Prostate gland (tissue), 2 donors: ENCODE measurements at regions not wholly inside any gene's neighbourhood (a gene's known extent, or its start where the extent isn't known, plus 50 kb on each side); places are given as distances from the start of the nearest gene placed in this dataset.

Source experiments
- POLR2A ChIP-seq: fragments of 450-650 bp; IDR thresholded peaks from one replicate; pipeline ENCODE4 v1.6.1; 2016; ENCODE audit warnings: antibody characterized with exemption, mild to moderate bottlenecking
- TF ChIP-seq, protein P1 (sequence below), 4 experiments: fragments of 200-600 bp in 2 of 4; fragments of 450-650 bp in 2 of 4; sonication (generic) in 2 of 4; IDR thresholded peaks; 1 replicate in 3 of 4; 2 replicates in 1 of 4; pipeline ENCODE4 v1.5.1; 2016 to 2019; ENCODE audit warnings: antibody characterized with exemption in 4 of 4, mild to moderate bottlenecking in 2 of 4, moderate library complexity in 2 of 4

DNA sequence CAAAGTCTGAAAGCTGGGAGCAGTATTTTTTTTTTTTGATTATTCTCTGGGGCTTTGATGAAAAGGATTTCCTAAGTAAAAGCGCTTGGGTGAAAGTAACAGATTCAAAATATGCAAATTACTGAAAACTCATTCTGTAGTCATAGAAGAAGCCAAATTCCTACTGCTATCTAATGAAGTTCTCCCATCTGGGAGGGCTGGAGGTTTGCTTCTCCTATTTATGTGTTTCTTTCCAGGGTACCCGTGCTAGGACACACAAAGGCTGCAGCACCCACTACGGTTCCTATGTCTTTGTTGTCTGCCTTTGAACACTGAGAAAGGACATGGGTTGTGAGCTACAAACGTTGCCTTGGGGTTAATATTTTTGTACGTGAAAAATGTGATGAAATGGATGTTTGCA, 324.7 kb upstream of the KAZN start:
- no peak for TF ChIP-seq POLR2A
- TF ChIP-seq, protein P1, sequence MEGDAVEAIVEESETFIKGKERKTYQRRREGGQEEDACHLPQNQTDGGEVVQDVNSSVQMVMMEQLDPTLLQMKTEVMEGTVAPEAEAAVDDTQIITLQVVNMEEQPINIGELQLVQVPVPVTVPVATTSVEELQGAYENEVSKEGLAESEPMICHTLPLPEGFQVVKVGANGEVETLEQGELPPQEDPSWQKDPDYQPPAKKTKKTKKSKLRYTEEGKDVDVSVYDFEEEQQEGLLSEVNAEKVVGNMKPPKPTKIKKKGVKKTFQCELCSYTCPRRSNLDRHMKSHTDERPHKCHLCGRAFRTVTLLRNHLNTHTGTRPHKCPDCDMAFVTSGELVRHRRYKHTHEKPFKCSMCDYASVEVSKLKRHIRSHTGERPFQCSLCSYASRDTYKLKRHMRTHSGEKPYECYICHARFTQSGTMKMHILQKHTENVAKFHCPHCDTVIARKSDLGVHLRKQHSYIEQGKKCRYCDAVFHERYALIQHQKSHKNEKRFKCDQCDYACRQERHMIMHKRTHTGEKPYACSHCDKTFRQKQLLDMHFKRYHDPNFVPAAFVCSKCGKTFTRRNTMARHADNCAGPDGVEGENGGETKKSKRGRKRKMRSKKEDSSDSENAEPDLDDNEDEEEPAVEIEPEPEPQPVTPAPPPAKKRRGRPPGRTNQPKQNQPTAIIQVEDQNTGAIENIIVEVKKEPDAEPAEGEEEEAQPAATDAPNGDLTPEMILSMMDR (IDR thresholded peaks at IDR 0.05): no peak
